ENCODE measurements at regions not wholly inside any gene's neighbourhood (a gene's known extent, or its start where the extent isn't known, plus 50 kb on each side); places are given as distances from the start of the nearest gene placed in this dataset.

DNA sequence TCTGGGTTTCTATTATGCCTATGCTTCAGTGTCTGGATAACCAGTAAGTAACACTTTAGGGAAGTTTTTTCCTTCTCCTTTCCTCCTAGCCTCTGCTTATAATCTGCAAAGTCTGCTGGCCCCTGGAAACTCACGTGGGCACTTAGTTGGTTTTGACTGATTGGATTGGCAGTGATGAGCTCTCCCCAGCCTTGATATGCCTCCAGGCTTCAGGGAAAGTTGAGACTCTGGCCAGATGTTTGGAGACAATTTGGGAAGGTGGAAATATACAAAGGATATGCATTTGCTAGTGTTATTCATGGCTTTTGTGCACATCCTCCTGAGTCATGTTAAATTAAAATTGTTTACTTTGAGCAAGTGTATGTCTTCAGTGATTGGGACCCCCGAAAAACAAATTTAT is 160.2 kb upstream of the IL12B start:
- TF ChIP-seq GTF2F1 (IDR thresholded peaks at IDR 0.05; ENCODE audit: low read depth, low read length) (no peak), CTCF (IDR thresholded peaks at IDR 0.05 in 2 of 3, conservative IDR thresholded peaks at IDR 0.05 in 1 of 3; ENCODE audit: insufficient read depth in 2 of 3, low read depth in 1 of 3, low read length in 3 of 3) (no peak)
